UCSD-AML1 (cell line): ENCODE measurements at regions not wholly inside any gene's neighbourhood (a gene's known extent, or its start where the extent isn't known, plus 50 kb on each side); places are given as distances from the start of the nearest gene placed in this dataset.
"Not testable (repeated sequence)": the region's sequence is repeated elsewhere in the genome, so short reads cannot be mapped to it uniquely, and the experiment has no call there.

Experiments used
- DNase-seq: peaks from one replicate; lab custom pipeline; 2025; ENCODE audit not compliant: unreplicated experiment; lab: John Stamatoyannopoulos, UW

- DNase-seq, result no peak
These were observed 164.6 kb upstream of the PFN2 start for GRCh38 chr3:150135287-150135721.

GRCh38 chr3:150133293-150133692 is 162.6 kb upstream of the PFN2 start:
- no peak for DNase-seq

GRCh38 chr3:150132101-150132749 is 161.5 kb upstream of the PFN2 start:
- no peak for DNase-seq

- no peak for DNase-seq
These were observed 161.0 kb upstream of the PFN2 start for GRCh38 chr3:150131663-150132062.

GRCh38 chr3:150130404-150131100 is 159.9 kb upstream of the PFN2 start:
- no peak for DNase-seq

GRCh38 chr3:150129166-150129565 is 158.5 kb upstream of the PFN2 start:
- DNase-seq, result no peak

- DNase-seq, result no peak
These were observed 157.4 kb upstream of the PFN2 start for GRCh38 chr3:150128126-150128525.

- no peak for DNase-seq
These were observed 156.4 kb upstream of the PFN2 start for GRCh38 chr3:150127011-150127490.

GRCh38 chr3:150124142-150124541 is 153.4 kb upstream of the PFN2 start:
- DNase-seq, result no peak

GRCh38 chr3:150123249-150123648 is 152.6 kb upstream of the PFN2 start:
- not testable (repeated sequence) for DNase-seq

GRCh38 chr3:150118219-150118618 is 147.5 kb upstream of the PFN2 start:
- DNase-seq, result no peak

GRCh38 chr3:150117076-150117475 is 146.4 kb upstream of the PFN2 start:
- no peak for DNase-seq

GRCh38 chr3:150116196-150116595 is 145.5 kb upstream of the PFN2 start:
- no peak for DNase-seq

GRCh38 chr3:150114873-150115540 is 144.3 kb upstream of the PFN2 start:
- DNase-seq, result no peak

GRCh38 chr3:150114273-150114672 is 143.6 kb upstream of the PFN2 start:
- DNase-seq, result no peak

GRCh38 chr3:150110097-150110496 is 139.4 kb upstream of the PFN2 start:
- no peak for DNase-seq

GRCh38 chr3:150107429-150108175 is 136.9 kb upstream of the PFN2 start:
- DNase-seq, result no peak

- no peak for DNase-seq
These were observed 136.2 kb upstream of the PFN2 start for GRCh38 chr3:150106740-150107428.

- DNase-seq, result no peak
These were observed 135.4 kb upstream of the PFN2 start for GRCh38 chr3:150105886-150106612.

- DNase-seq, result no peak
These were observed 134.3 kb upstream of the PFN2 start for GRCh38 chr3:150105025-150105424.
